Hepatocyte (in vitro differentiated cells): ENCODE measurements at regions not wholly inside any gene's neighbourhood (a gene's known extent, or its start where the extent isn't known, plus 50 kb on each side); places are given as distances from the start of the nearest gene placed in this dataset.

Source experiments
- DNase-seq: peaks from one replicate; pipeline ENCODE4 v3.0.0-alpha.2; 2016; ENCODE audit warnings: low spot score
- H2AFZ ChIP-seq: fragments of 200-600 bp; sonication (generic); 2 replicates; pipeline ENCODE4 v1.6.0; 2016; ENCODE audit warnings: antibody characterized with exemption, mild to moderate bottlenecking
- H3K27ac ChIP-seq: fragments of 200-600 bp; sonication (generic); 2 replicates; pipeline ENCODE4 v1.5.1; 2016; ENCODE audit warnings: mild to moderate bottlenecking
- H3K27me3 ChIP-seq: fragments of 200-600 bp; sonication (generic); 2 replicates; pipeline ENCODE4 v1.6.1; 2016
- H3K36me3 ChIP-seq: fragments of 200-600 bp; sonication (generic); replicated peaks from 2 replicates; pipeline ENCODE4 v1.5.1; 2016; ENCODE audit warnings: low read depth; ENCODE audit not compliant: insufficient read depth
- H3K4me1 ChIP-seq: fragments of 200-600 bp; sonication (generic); 2 replicates; pipeline ENCODE4 v1.5.1; 2016; ENCODE audit warnings: mild to moderate bottlenecking, moderate library complexity; ENCODE audit not compliant: insufficient read depth
- H3K4me2 ChIP-seq: fragments of 200-600 bp; sonication (generic); 2 replicates; pipeline ENCODE4 v1.6.0; 2016
- H3K4me3 ChIP-seq: fragments of 200-600 bp; sonication (generic); 2 replicates; pipeline ENCODE4 v1.5.1; 2016; ENCODE audit warnings: mild to moderate bottlenecking
- H3K79me2 ChIP-seq: fragments of 200-600 bp; sonication (generic); 2 replicates; pipeline ENCODE4 v1.6.0; 2017; ENCODE audit warnings: mild to moderate bottlenecking
- H3K9me2 ChIP-seq: fragments of 200-600 bp; sonication (generic); replicated peaks from 2 replicates; pipeline ENCODE4 v1.6.0; 2017; ENCODE audit warnings: mild to moderate bottlenecking; ENCODE audit not compliant: insufficient read depth
- H3K9me3 ChIP-seq: fragments of 200-600 bp; sonication (generic); 2 replicates; pipeline ENCODE4 v1.5.1; 2016; ENCODE audit warnings: low read depth, mild to moderate bottlenecking
- H4K20me1 ChIP-seq: fragments of 200-600 bp; sonication (generic); 2 replicates; pipeline ENCODE4 v1.6.0; 2016; ENCODE audit warnings: mild to moderate bottlenecking; ENCODE audit not compliant: insufficient read depth, poor library complexity, severe bottlenecking
- EZH2 ChIP-seq: fragments of 200-600 bp; sonication (generic); IDR thresholded peaks from 2 replicates; pipeline ENCODE4 v1.6.1; 2016; ENCODE audit warnings: antibody characterized with exemption, mild to moderate bottlenecking, borderline replicate concordance
- EZH2phosphoT487 ChIP-seq: fragments of 200-600 bp; sonication (generic); IDR thresholded peaks from one replicate; pipeline ENCODE4 v1.6.1; 2018; ENCODE audit warnings: antibody characterized with exemption, mild to moderate bottlenecking, low read depth, moderate library complexity; ENCODE audit not compliant: unreplicated experiment, severe bottlenecking
- WGBS: methylation state at CpG from one replicate; pipeline ENCODE4 v1.1.6; 2016; ENCODE audit warnings: low lambda C conversion rate; ENCODE audit errors: missing lambda C conversion rate; 5-methylcytosine and 5-hydroxymethylcytosine counted together
- TF ChIP-seq, protein P1 (sequence below): fragments of 200-600 bp; sonication (generic); IDR thresholded peaks from 2 replicates; pipeline ENCODE4 v1.5.1; 2016; ENCODE audit warnings: antibody characterized with exemption, mild to moderate bottlenecking; ENCODE audit not compliant: poor library complexity

DNA sequence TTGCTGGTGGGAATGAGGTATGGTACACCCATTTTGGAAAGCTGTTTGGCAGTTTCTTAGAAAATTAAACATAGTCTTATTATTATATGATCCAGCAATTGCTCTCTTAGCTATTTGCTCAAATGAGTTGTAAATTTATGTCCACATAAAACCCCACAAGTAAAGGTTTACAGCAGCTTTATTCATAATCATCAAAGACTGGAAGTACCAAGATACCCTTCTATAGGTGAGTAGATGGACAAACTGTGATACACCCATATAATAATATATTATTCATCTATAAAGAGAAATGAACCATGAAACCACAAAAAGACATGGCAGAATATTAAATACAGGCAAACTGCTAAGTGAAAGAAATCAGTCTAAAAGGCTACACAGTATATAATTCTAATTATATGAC lies 344.7 kb upstream of the CDIN1 start:
- Histone ChIP-seq H3K9me3 (no peaks in the 10 kb centered on the region), H3K36me3 (no peaks in the 10 kb centered on the region), H3K27ac (no peak overlapping the region), H3K4me3 (no peak overlapping the region), H3K27me3 (no peaks in the 10 kb centered on the region), H4K20me1 (no peaks in the 10 kb centered on the region), H3K79me2 (no peaks in the 10 kb centered on the region), H2AFZ (no peak overlapping the region), H3K4me1 (no peaks in the 10 kb centered on the region), H3K4me2 (no peak overlapping the region), H3K9me2 (no peaks in the 10 kb centered on the region)
- TF ChIP-seq, protein P1, sequence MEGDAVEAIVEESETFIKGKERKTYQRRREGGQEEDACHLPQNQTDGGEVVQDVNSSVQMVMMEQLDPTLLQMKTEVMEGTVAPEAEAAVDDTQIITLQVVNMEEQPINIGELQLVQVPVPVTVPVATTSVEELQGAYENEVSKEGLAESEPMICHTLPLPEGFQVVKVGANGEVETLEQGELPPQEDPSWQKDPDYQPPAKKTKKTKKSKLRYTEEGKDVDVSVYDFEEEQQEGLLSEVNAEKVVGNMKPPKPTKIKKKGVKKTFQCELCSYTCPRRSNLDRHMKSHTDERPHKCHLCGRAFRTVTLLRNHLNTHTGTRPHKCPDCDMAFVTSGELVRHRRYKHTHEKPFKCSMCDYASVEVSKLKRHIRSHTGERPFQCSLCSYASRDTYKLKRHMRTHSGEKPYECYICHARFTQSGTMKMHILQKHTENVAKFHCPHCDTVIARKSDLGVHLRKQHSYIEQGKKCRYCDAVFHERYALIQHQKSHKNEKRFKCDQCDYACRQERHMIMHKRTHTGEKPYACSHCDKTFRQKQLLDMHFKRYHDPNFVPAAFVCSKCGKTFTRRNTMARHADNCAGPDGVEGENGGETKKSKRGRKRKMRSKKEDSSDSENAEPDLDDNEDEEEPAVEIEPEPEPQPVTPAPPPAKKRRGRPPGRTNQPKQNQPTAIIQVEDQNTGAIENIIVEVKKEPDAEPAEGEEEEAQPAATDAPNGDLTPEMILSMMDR = no peak
- TF ChIP-seq EZH2 = no peak
- no peak for TF ChIP-seq EZH2phosphoT487
- DNase-seq = no peak

DNA sequence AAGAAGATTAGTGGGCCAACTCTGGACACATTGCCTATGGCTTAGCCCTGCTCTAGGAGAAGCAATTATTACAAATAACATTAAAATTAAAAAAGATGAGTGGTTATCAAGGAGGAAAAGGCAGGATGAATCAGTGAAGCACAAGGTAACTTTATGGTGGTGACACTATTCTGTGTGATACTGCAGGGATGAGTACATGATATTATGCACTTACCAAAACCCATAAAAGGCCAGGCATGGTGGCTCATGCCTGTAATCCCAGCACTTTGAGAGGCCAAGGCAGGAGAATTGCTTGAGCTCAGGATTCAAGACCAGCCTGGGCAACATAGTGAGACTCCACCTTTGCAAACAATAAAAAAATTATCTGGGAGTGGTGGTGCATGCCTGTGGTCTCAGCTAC lies 344.3 kb upstream of the CDIN1 start:
- Histone ChIP-seq H2AFZ (no peak overlapping the region), H3K4me3 (no peak overlapping the region), H3K4me2 (no peak overlapping the region), H3K79me2 (no peaks in the 10 kb centered on the region), H3K27ac (no peak overlapping the region), H3K36me3 (no peaks in the 10 kb centered on the region), H4K20me1 (no peaks in the 10 kb centered on the region), H3K27me3 (no peaks in the 10 kb centered on the region), H3K9me3 (no peaks in the 10 kb centered on the region), H3K9me2 (no peaks in the 10 kb centered on the region), H3K4me1 (no peaks in the 10 kb centered on the region)
- TF ChIP-seq EZH2phosphoT487 = no peak
- no peak for TF ChIP-seq EZH2
- TF ChIP-seq, protein P1 = no peak
- DNase-seq = no peak

DNA sequence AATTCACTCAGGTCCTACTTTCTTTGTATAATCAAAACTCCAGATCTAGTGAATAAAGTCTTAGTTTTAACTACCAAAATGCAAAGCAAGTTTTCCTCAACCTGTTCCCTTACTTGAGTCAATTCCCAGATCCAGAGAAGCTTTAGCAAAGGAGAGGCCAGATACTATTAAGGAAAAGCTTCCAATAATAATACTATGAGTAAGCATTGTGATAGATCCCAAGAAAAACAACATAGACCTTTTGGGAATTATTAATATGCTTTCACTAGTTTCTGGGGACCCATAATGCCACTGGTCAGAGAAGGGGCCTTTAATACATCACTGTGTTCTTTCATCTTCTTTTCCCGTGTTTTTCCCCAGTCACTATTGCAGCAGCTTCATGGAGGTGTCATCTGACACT lies 339.9 kb upstream of the CDIN1 start:
- Histone ChIP-seq H3K79me2 (no peaks in the 10 kb centered on the region), H3K4me2 (no peak overlapping the region), H3K36me3 (no peaks in the 10 kb centered on the region), H4K20me1 (no peaks in the 10 kb centered on the region), H3K9me2 (no peaks in the 10 kb centered on the region), H3K27ac (no peak overlapping the region), H3K9me3 (no peaks in the 10 kb centered on the region), H2AFZ (no peak overlapping the region), H3K27me3 (no peaks in the 10 kb centered on the region), H3K4me3 (no peak overlapping the region), H3K4me1 (no peaks in the 10 kb centered on the region)
- no peak for TF ChIP-seq EZH2phosphoT487
- TF ChIP-seq EZH2 = no peak
- TF ChIP-seq, protein P1 = no peak
- no peak for DNase-seq
- WGBS = 85% methylated on average over 1 of the region's 1 CpG

DNA sequence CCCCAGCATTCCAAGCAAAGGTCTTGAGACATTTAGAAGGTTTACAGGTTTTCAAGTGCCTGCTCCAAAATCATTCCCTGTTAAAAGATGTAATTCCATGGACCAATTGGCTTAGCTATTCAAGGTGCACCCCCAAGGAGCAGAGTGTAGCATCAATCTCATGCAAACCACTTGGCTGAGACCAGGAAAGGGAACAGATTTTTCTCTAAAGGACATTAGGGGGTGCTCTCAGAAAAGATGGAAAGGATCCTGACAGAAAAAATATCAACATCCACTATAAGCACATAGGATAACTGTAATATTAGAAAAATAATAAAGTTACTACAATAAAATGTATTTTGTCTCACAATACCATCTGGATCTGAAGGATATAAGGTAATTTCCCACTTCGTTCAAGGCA lies 328.0 kb upstream of the CDIN1 start:
- no peaks in the 10 kb centered on the region for H3K79me2 ChIP-seq
- H3K4me1 ChIP-seq = no peaks in the 10 kb centered on the region
- no peaks in the 10 kb centered on the region for H3K36me3 ChIP-seq
- no peak overlapping the region for H3K4me2 ChIP-seq
- H3K27ac ChIP-seq = no peak overlapping the region
- no peaks in the 10 kb centered on the region for H4K20me1 ChIP-seq
- 67% methylated on average over 1 of the region's 1 CpG for WGBS
- no peak overlapping the region for H2AFZ ChIP-seq
- TF ChIP-seq, protein P1 = no peak
- H3K9me3 ChIP-seq = no peaks in the 10 kb centered on the region
- H3K27me3 ChIP-seq = no peaks in the 10 kb centered on the region
- no peak overlapping the region for H3K4me3 ChIP-seq
- no peaks in the 10 kb centered on the region for H3K9me2 ChIP-seq
- no peak for DNase-seq
